ENCODE measurements at regions not wholly inside any gene's neighbourhood (a gene's known extent, or its start where the extent isn't known, plus 50 kb on each side); places are given as distances from the start of the nearest gene placed in this dataset.

- TF ChIP-seq CTCF (IDR thresholded peaks at IDR 0.05; ENCODE audit: low read length) (no peak), EZH2 (optimal IDR thresholded peaks at IDR 0.05; ENCODE audit: low read depth, low read length) (no peak), EZH2phosphoT487 (IDR thresholded peaks at IDR 0.05; ENCODE audit: low read length) (no peak)
Measured at GRCh38 chr2:120496759-120497158, 150.8 kb downstream of the INHBB start.

Measured in MM.1S (cell line).